Effector memory CD8-positive, alpha-beta T cell (primary cell): ENCODE measurements at regions not wholly inside any gene's neighbourhood (a gene's known extent, or its start where the extent isn't known, plus 50 kb on each side); places are given as distances from the start of the nearest gene placed in this dataset.

Experiments used
- ATAC-seq: fragments of 150-1000 bp; cut with Tn5 transposase; replicated peaks from 2 replicates; pipeline ENCODE4 v1.10.0; 2021; ENCODE audit warnings: mild to moderate bottlenecking, moderate library complexity
- DNase-seq, 3 experiments: peaks; one replicate each; pipeline ENCODE4 v3.0.0; 2021
- H3K27ac Mint-ChIP-seq, 2 donors: one replicate each; pipeline ENCODE4 v1.8.0; 2022; ENCODE audit warnings: mild to moderate bottlenecking in 2 of 2, mixed read lengths in 2 of 2, moderate library complexity in 2 of 2
- H3K27me3 Mint-ChIP-seq, 2 donors: one replicate each; pipeline ENCODE4 v1.8.0; 2022; ENCODE audit warnings: mixed read lengths in 2 of 2
- H3K36me3 Mint-ChIP-seq: one replicate; pipeline ENCODE4 v1.8.0; 2022; ENCODE audit warnings: mild to moderate bottlenecking, moderate library complexity, mixed read lengths; ENCODE audit not compliant: insufficient read depth
- H3K4me1 Mint-ChIP-seq, 2 donors: one replicate each; pipeline ENCODE4 v1.8.0; 2022; ENCODE audit warnings: low read depth in 2 of 2, mixed read lengths in 2 of 2
- H3K4me3 Mint-ChIP-seq, 2 donors: one replicate each; pipeline ENCODE4 v1.8.0; 2022; ENCODE audit warnings: mild to moderate bottlenecking in 2 of 2, mixed read lengths in 2 of 2, moderate library complexity in 2 of 2
- H3K9me3 Mint-ChIP-seq, 2 donors: one replicate each; pipeline ENCODE4 v1.8.0; 2022; ENCODE audit warnings: mixed read lengths in 2 of 2

GRCh38 chr7:119684763-119685162, 588.2 kb upstream of the KCND2 start:
- Mint-ChIP-seq H3K36me3 (no peaks in the 10 kb centered on the region), H3K27me3 (no peaks in the 10 kb centered on the region), H3K4me3 (no peak overlapping the region), H3K9me3 (peaks cover 2 to 7% of the 10 kb centered on the region in 2 donors), H3K27ac (no peak overlapping the region), H3K4me1 (no peaks in the 10 kb centered on the region)
- no peak for ATAC-seq
- no peak for DNase-seq

GRCh38 chr7:119685906-119686305, 587.1 kb upstream of the KCND2 start:
- DNase-seq (no peak), ATAC-seq (no peak)
- Mint-ChIP-seq H3K4me3 (no peak overlapping the region), H3K36me3 (no peaks in the 10 kb centered on the region), H3K27ac (no peak overlapping the region), H3K4me1 (no peaks in the 10 kb centered on the region), H3K27me3 (no peaks in the 10 kb centered on the region), H3K9me3 (peaks cover 2 to 7% of the 10 kb centered on the region in 2 donors)

GRCh38 chr7:119688831-119689230, 584.1 kb upstream of the KCND2 start:
- no peaks in the 10 kb centered on the region for H3K4me1 Mint-ChIP-seq
- H3K9me3 Mint-ChIP-seq = peaks cover 2 to 7% of the 10 kb centered on the region in 2 donors
- H3K36me3 Mint-ChIP-seq = no peaks in the 10 kb centered on the region
- H3K27me3 Mint-ChIP-seq = no peaks in the 10 kb centered on the region
- no peak overlapping the region for H3K4me3 Mint-ChIP-seq
- ATAC-seq (no peak), DNase-seq (no peak)
- H3K27ac Mint-ChIP-seq = no peak overlapping the region

GRCh38 chr7:119692541-119692940, 580.4 kb upstream of the KCND2 start:
- Mint-ChIP-seq H3K4me1 (no peaks in the 10 kb centered on the region), H3K9me3 (peaks cover 6 to 9% of the 10 kb centered on the region in 2 donors), H3K27me3 (no peaks in the 10 kb centered on the region), H3K4me3 (no peak overlapping the region), H3K36me3 (no peaks in the 10 kb centered on the region), H3K27ac (no peak overlapping the region)
- ATAC-seq (no peak), DNase-seq (no peak)

- ATAC-seq = no peak
These were observed 578.5 kb upstream of the KCND2 start for GRCh38 chr7:119694506-119694905.

GRCh38 chr7:119696336-119696735, 576.6 kb upstream of the KCND2 start:
- no peak for DNase-seq
- Mint-ChIP-seq H3K27me3 (no peaks in the 10 kb centered on the region), H3K27ac (no peak overlapping the region), H3K9me3 (peaks cover 9 to 11% of the 10 kb centered on the region in 2 donors), H3K4me3 (no peak overlapping the region), H3K4me1 (no peaks in the 10 kb centered on the region), H3K36me3 (no peaks in the 10 kb centered on the region)
- ATAC-seq = no peak

More at GRCh38 chr7:119694506-119694905, 578.5 kb upstream of the KCND2 start:
- no peak for DNase-seq
- H3K4me3 Mint-ChIP-seq = no peak overlapping the region
- no peaks in the 10 kb centered on the region for H3K4me1 Mint-ChIP-seq
- no peaks in the 10 kb centered on the region for H3K36me3 Mint-ChIP-seq
- H3K27ac Mint-ChIP-seq = no peak overlapping the region
- H3K27me3 Mint-ChIP-seq = no peaks in the 10 kb centered on the region
- H3K9me3 Mint-ChIP-seq = peaks cover 9 to 11% of the 10 kb centered on the region in 2 donors

GRCh38 chr7:119703895-119704294, 569.1 kb upstream of the KCND2 start:
- ATAC-seq (no peak), DNase-seq (no peak)
- H3K4me1 Mint-ChIP-seq = no peaks in the 10 kb centered on the region
- H3K27ac Mint-ChIP-seq = no peak overlapping the region
- no peaks in the 10 kb centered on the region for H3K27me3 Mint-ChIP-seq
- no peak overlapping the region for H3K4me3 Mint-ChIP-seq
- no peaks in the 10 kb centered on the region for H3K36me3 Mint-ChIP-seq
- peaks cover 0 to under 1% of the 10 kb centered on the region in 2 donors for H3K9me3 Mint-ChIP-seq

GRCh38 chr7:119706608-119707007, 566.4 kb upstream of the KCND2 start:
- Mint-ChIP-seq H3K4me1 (no peaks in the 10 kb centered on the region), H3K4me3 (no peak overlapping the region), H3K27ac (no peak overlapping the region), H3K36me3 (no peaks in the 10 kb centered on the region), H3K27me3 (no peaks in the 10 kb centered on the region), H3K9me3 (peaks cover 4 to 8% of the 10 kb centered on the region in 2 donors)
- DNase-seq = no peak
- no peak for ATAC-seq

GRCh38 chr7:119708891-119709290, 564.1 kb upstream of the KCND2 start:
- H3K9me3 Mint-ChIP-seq = peaks cover 7 to 17% of the 10 kb centered on the region in 2 donors
- H3K4me3 Mint-ChIP-seq = no peak overlapping the region
- H3K27ac Mint-ChIP-seq = no peak overlapping the region
- ATAC-seq (no peak), DNase-seq (no peak)
- H3K4me1 Mint-ChIP-seq = no peaks in the 10 kb centered on the region
- H3K27me3 Mint-ChIP-seq = no peaks in the 10 kb centered on the region
- H3K36me3 Mint-ChIP-seq = no peaks in the 10 kb centered on the region

- peaks cover 10 to 23% of the 10 kb centered on the region in 2 donors for H3K9me3 Mint-ChIP-seq
- H3K36me3 Mint-ChIP-seq = no peaks in the 10 kb centered on the region
- ATAC-seq (no peak), DNase-seq (no peak)
- no peak overlapping the region for H3K4me3 Mint-ChIP-seq
- H3K27me3 Mint-ChIP-seq = no peaks in the 10 kb centered on the region
- no peak overlapping the region for H3K27ac Mint-ChIP-seq
- no peaks in the 10 kb centered on the region for H3K4me1 Mint-ChIP-seq
These were observed 561.9 kb upstream of the KCND2 start for GRCh38 chr7:119711104-119711503.

GRCh38 chr7:119712886-119713462, 560.0 kb upstream of the KCND2 start:
- Mint-ChIP-seq H3K4me3 (no peak overlapping the region), H3K27me3 (no peaks in the 10 kb centered on the region), H3K4me1 (no peaks in the 10 kb centered on the region), H3K9me3 (peaks cover 10 to 30% of the 10 kb centered on the region in 2 donors), H3K27ac (no peak overlapping the region), H3K36me3 (no peaks in the 10 kb centered on the region)
- ATAC-seq (no peak), DNase-seq (no peak)

GRCh38 chr7:119713606-119714005, 559.4 kb upstream of the KCND2 start:
- H3K9me3 Mint-ChIP-seq = peaks cover 10 to 30% of the 10 kb centered on the region in 2 donors
- no peaks in the 10 kb centered on the region for H3K4me1 Mint-ChIP-seq
- no peak overlapping the region for H3K27ac Mint-ChIP-seq
- no peak for ATAC-seq
- H3K27me3 Mint-ChIP-seq = no peaks in the 10 kb centered on the region
- H3K4me3 Mint-ChIP-seq = no peak overlapping the region
- no peaks in the 10 kb centered on the region for H3K36me3 Mint-ChIP-seq
- no peak for DNase-seq

- no peaks in the 10 kb centered on the region for H3K36me3 Mint-ChIP-seq
- no peak overlapping the region for H3K27ac Mint-ChIP-seq
- no peak overlapping the region for H3K4me3 Mint-ChIP-seq
- DNase-seq (no peak), ATAC-seq (no peak)
- no peaks in the 10 kb centered on the region for H3K27me3 Mint-ChIP-seq
- H3K9me3 Mint-ChIP-seq = peaks cover 2 to 9% of the 10 kb centered on the region in 2 donors
- H3K4me1 Mint-ChIP-seq = no peaks in the 10 kb centered on the region
These were observed 552.4 kb upstream of the KCND2 start for GRCh38 chr7:119720541-119720940.

- H3K4me3 Mint-ChIP-seq = no peak overlapping the region
- peaks cover 0 to 5% of the 10 kb centered on the region in 2 donors for H3K9me3 Mint-ChIP-seq
These were observed 548.8 kb upstream of the KCND2 start for GRCh38 chr7:119724041-119724792.

More at GRCh38 chr7:119724041-119724792, 548.8 kb upstream of the KCND2 start:
- H3K4me1 Mint-ChIP-seq = no peaks in the 10 kb centered on the region
- H3K27ac Mint-ChIP-seq = no peak overlapping the region
- peaks cover 5% of the 10 kb centered on the region for H3K36me3 Mint-ChIP-seq
- H3K27me3 Mint-ChIP-seq = no peaks in the 10 kb centered on the region
- DNase-seq (no peak), ATAC-seq (no peak)
